BE2C (cell line): ENCODE measurements at regions not wholly inside any gene's neighbourhood (a gene's known extent, or its start where the extent isn't known, plus 50 kb on each side); places are given as distances from the start of the nearest gene placed in this dataset.

Experiments
- DNase-seq: peaks from one replicate; pipeline ENCODE4 v3.0.0-alpha.2; 2020
- H3K27me3 ChIP-seq: fragments of 250-450 bp; sonication (Bioruptor Pico); 2 replicates; pipeline ENCODE4 v1.5.1; 2020; ENCODE audit warnings: mild to moderate bottlenecking
- H3K36me3 ChIP-seq: fragments of 250-450 bp; sonication (Bioruptor Pico); 2 replicates; pipeline ENCODE4 v1.5.1; 2020; ENCODE audit warnings: mild to moderate bottlenecking
- H3K4me1 ChIP-seq: fragments of 250-450 bp; sonication (Bioruptor Pico); 2 replicates; pipeline ENCODE4 v1.5.1; 2020
- H3K4me3 ChIP-seq: 2 replicates; pipeline ENCODE4 v1.5.1; 2011; ENCODE audit warnings: low read depth, low read length
- H3K9me3 ChIP-seq: fragments of 250-450 bp; sonication (Bioruptor Pico); 2 replicates; pipeline ENCODE4 v1.5.1; 2020
- TF ChIP-seq, protein P1 (sequence below): IDR thresholded peaks from 2 replicates; pipeline ENCODE4 v1.5.1; 2012; ENCODE audit warnings: mild to moderate bottlenecking, low read depth, low read length

DNA sequence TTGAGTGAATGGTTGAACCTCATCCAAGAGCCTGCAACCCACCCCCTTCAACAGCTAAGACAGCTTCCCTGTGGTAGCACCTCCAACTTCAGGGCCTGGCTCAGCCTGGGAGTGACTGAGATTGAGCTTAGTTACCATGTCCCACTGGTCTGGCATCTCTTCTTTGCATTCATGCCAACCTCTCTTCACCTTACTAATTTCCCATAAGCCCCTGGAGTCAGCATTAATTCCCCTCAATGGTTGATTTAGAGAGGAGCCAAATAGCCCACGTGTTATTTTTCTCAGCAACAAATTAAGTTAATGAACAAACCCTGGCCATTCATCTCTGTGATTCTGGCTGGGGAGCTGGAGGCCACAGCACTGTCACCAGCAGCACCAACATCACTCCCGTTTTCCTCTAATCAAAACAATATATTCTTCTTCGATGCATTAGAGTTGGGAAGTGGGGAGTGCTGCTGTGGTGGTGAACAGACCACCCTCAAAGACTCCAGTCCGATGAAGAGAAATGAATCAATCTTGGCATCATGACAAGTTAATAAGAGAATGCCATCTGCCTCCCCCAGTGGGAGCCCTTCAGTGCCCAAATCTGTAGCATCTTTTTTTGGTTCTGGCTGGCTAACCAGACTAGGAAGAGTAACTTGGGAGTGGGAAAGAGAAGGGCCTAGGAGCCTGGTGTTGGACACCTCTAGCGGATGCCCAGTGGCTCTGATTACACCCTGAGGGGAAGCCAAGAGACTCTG, 83.2 kb upstream of the ADRA1D start:
- no peaks in the 10 kb centered on the region for H3K4me1 ChIP-seq
- no peaks in the 10 kb centered on the region for H3K36me3 ChIP-seq
- no peak overlapping the region for H3K4me3 ChIP-seq
- H3K9me3 ChIP-seq, result no peaks in the 10 kb centered on the region
- no peak for DNase-seq
- no peaks in the 10 kb centered on the region; the same call in none of the 2 replicates for H3K27me3 ChIP-seq
- TF ChIP-seq, protein P1, sequence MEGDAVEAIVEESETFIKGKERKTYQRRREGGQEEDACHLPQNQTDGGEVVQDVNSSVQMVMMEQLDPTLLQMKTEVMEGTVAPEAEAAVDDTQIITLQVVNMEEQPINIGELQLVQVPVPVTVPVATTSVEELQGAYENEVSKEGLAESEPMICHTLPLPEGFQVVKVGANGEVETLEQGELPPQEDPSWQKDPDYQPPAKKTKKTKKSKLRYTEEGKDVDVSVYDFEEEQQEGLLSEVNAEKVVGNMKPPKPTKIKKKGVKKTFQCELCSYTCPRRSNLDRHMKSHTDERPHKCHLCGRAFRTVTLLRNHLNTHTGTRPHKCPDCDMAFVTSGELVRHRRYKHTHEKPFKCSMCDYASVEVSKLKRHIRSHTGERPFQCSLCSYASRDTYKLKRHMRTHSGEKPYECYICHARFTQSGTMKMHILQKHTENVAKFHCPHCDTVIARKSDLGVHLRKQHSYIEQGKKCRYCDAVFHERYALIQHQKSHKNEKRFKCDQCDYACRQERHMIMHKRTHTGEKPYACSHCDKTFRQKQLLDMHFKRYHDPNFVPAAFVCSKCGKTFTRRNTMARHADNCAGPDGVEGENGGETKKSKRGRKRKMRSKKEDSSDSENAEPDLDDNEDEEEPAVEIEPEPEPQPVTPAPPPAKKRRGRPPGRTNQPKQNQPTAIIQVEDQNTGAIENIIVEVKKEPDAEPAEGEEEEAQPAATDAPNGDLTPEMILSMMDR, result no peak

DNA sequence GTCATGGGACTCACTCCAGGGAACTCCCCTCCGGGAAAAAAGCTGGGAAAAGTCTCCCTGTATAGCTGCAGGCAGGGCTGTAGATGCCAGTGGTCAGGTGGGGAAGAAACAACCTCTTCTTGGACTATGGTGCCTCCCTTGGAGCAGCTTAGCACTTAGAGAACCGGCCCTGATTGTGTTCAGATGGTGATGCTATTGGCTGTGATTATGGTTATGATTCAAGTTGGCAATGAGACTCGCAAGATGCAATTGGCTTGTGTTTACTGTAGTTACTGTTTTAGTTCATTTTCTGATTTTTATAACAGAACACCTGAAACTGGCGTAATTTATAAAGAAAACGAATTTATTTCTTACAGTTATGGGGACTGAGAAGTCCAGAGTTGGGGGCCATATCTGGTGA, 80.9 kb upstream of the ADRA1D start:
- TF ChIP-seq, protein P1, result no peak
- DNase-seq, result no peak
- H3K9me3 ChIP-seq, result no peaks in the 10 kb centered on the region
- no peaks in the 10 kb centered on the region for H3K4me1 ChIP-seq
- H3K36me3 ChIP-seq, result no peaks in the 10 kb centered on the region
- no peaks in the 10 kb centered on the region; the same call in none of the 2 replicates for H3K27me3 ChIP-seq
- H3K4me3 ChIP-seq, result no peak overlapping the region

DNA sequence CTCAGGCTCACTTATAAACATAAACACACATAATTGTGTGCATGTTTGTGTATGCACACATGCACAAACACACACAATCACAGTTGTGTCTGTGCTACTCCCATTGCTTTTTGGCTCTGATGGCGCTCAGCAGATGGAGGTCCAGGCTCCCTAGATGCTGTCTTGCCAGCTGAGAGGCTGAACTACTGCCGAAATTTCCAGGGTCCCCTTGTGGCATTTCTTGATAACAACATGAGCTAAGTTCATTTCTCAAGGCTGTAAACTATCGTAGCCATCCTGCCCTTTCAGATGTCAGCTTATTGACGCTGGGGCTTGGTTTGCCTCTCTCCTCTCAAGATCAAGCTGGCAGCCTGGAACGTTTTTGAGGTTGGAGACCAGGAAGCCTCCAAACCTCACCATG, 80.1 kb upstream of the ADRA1D start:
- no peaks in the 10 kb centered on the region for H3K4me1 ChIP-seq
- no peaks in the 10 kb centered on the region for H3K9me3 ChIP-seq
- no peaks in the 10 kb centered on the region; the same call in none of the 2 replicates for H3K27me3 ChIP-seq
- H3K4me3 ChIP-seq, result no peak overlapping the region
- no peaks in the 10 kb centered on the region for H3K36me3 ChIP-seq
- TF ChIP-seq, protein P1, result no peak
- no peak for DNase-seq

DNA sequence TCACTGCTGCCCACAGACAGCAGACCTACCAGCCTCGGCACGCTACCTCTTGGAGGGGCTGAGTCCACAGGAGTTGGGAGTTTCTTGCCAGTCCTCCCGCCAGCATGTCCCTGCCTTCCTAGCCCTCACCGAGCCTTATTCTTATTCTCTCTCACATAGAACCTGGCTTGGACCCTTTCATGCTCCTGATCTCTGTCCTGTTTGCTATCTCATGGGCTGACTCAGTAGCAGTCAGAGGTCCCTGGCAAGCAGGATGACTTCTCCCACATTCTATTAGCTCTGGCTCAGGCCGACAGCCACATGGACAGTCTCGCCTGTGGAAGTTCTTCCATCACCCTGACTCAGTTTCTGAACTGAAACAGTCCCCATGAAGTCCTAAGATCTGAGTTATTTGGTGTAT, 79.5 kb upstream of the ADRA1D start:
- H3K36me3 ChIP-seq, result no peaks in the 10 kb centered on the region
- no peaks in the 10 kb centered on the region for H3K4me1 ChIP-seq
- TF ChIP-seq, protein P1, result no peak
- H3K4me3 ChIP-seq, result no peak overlapping the region
- DNase-seq, result no peak
- H3K27me3 ChIP-seq, result no peaks in the 10 kb centered on the region; the same call in 1 of the 2 replicates
- H3K9me3 ChIP-seq, result no peaks in the 10 kb centered on the region

DNA sequence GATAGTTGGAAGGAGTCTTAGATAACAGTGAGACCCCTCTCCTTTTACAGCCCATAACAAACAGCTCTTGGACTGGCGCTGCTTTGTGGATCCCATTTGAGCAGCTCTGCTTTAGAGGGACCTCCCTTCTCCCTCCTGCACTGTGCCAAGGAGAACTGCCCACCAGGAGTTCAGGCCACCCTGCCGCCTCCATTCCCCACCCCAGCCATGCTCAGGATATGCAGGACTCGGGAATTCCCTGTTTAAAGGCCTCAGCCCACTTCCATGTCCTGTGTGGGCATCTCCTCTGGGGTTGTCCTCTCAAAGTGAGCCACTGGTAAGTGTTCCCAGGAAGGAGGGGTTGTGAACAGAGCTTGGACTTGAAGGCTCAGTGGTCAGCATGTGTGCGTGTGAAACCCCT, 78.9 kb upstream of the ADRA1D start:
- Histone ChIP-seq H3K36me3 (no peaks in the 10 kb centered on the region), H3K27me3 (no peaks in the 10 kb centered on the region; the same call in 1 of the 2 replicates), H3K4me3 (no peak overlapping the region), H3K9me3 (no peaks in the 10 kb centered on the region), H3K4me1 (no peaks in the 10 kb centered on the region)
- TF ChIP-seq, protein P1, result no peak
- DNase-seq, result no peak
